Colonic mucosa (tissue), 4 donors: ENCODE measurements at regions not wholly inside any gene's neighbourhood (a gene's known extent, or its start where the extent isn't known, plus 50 kb on each side); places are given as distances from the start of the nearest gene placed in this dataset.

Source experiments
- DNase-seq: peaks from one replicate; pipeline ENCODE4 v3.0.0-alpha.2; 2020
- H3K27ac ChIP-seq: fragments of 200-600 bp; one replicate; pipeline ENCODE4 v1.8.0; 2021
- H3K27me3 ChIP-seq: fragments of 200-600 bp; one replicate; pipeline ENCODE4 v1.8.0; 2021
- H3K36me3 ChIP-seq: fragments of 200-600 bp; one replicate; pipeline ENCODE4 v1.8.0; 2021
- H3K4me1 ChIP-seq: fragments of 200-600 bp; one replicate; pipeline ENCODE4 v1.8.0; 2021; ENCODE audit warnings: mild to moderate bottlenecking
- H3K4me3 ChIP-seq: fragments of 200-600 bp; one replicate; pipeline ENCODE4 v1.8.0; 2021
- H3K9ac ChIP-seq, 2 donors: one replicate each; pipeline ENCODE4 v1.7.0; 2013; ENCODE audit warnings: control low read depth in 2 of 2, low read depth in 2 of 2, low read length in 2 of 2
- H3K9me3 ChIP-seq: fragments of 200-600 bp; one replicate; pipeline ENCODE4 v1.8.0; 2021
- intact Hi-C: fragments of 100-400 bp; cut with DNase I; formaldehyde crosslinking; loops from one replicate; pipeline ENCODE4 v1.14.1; 2022
- TF ChIP-seq, protein P1 (sequence below): fragments of 200-600 bp; IDR thresholded peaks from one replicate; pipeline ENCODE4 v1.8.0; 2022; ENCODE audit warnings: antibody characterized with exemption, mild to moderate bottlenecking
- donor health status: healthy.
- donor health status: DM: no; HTN: no; CAD: no.
- donor health status: DM: no; HTN: no; CAD: no.

DNA sequence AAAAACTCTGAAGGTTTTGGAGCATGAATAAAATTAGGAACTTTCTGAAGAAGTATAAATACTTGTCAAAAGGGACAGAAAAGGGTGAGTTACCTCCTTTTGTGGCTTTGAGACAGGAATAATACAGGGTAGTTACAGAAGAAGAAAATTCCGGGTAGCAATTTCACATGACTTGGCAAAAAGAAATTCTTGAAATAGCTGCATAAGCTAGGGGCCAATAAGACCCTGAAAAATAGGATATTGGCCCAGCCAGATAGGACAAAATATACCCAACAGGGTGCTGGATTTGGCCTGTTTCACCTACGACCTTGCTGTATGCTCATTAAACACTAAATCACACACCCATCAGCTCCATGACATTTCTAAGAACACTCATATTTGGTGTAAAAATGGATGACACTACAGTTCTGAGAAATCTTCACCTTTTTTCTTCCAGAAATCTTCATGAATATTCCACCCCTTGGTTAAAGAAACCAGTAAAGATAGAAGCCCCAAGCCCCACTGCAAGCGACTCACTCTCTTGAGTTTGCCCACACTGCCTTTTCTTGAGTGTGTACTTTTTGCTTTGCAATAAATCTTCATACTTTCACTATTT is 362.7 kb downstream of the SEMA3D start:
- Histone ChIP-seq H3K27me3 (no peaks in the 10 kb centered on the region), H3K27ac (no peak overlapping the region), H3K9ac (no peak overlapping the region), H3K4me1 (no peaks in the 10 kb centered on the region), H3K4me3 (no peak overlapping the region), H3K9me3 (no peaks in the 10 kb centered on the region), H3K36me3 (no peaks in the 10 kb centered on the region)
- no peak for DNase-seq
- TF ChIP-seq, protein P1, sequence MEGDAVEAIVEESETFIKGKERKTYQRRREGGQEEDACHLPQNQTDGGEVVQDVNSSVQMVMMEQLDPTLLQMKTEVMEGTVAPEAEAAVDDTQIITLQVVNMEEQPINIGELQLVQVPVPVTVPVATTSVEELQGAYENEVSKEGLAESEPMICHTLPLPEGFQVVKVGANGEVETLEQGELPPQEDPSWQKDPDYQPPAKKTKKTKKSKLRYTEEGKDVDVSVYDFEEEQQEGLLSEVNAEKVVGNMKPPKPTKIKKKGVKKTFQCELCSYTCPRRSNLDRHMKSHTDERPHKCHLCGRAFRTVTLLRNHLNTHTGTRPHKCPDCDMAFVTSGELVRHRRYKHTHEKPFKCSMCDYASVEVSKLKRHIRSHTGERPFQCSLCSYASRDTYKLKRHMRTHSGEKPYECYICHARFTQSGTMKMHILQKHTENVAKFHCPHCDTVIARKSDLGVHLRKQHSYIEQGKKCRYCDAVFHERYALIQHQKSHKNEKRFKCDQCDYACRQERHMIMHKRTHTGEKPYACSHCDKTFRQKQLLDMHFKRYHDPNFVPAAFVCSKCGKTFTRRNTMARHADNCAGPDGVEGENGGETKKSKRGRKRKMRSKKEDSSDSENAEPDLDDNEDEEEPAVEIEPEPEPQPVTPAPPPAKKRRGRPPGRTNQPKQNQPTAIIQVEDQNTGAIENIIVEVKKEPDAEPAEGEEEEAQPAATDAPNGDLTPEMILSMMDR: no peak
- intact Hi-C loops: no loop called here

DNA sequence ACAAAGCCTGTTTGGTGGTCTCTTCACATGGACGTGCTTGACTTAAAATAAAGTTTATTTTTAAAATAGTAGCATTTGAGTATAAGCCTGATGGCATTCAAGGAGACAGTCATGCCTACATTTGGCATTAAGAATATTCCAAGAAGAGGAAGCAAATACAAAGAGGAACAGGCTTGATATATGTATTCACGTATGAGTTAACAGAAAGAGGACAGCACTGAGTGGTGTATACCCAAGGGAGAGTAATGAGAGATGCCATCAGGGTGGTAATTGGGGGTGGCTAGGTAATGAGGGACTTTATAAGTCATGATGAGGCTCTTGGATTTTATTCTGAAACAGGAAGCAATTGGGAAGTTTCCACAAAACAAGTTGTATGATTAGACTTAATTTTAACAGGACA is 363.3 kb downstream of the SEMA3D start:
- H3K9me3 ChIP-seq: no peaks in the 10 kb centered on the region
- no peaks in the 10 kb centered on the region for H3K27me3 ChIP-seq
- TF ChIP-seq, protein P1: no peak
- no peaks in the 10 kb centered on the region for H3K4me1 ChIP-seq
- no peak overlapping the region for H3K27ac ChIP-seq
- intact Hi-C loops: no loop called here
- no peak for DNase-seq
- H3K4me3 ChIP-seq: no peak overlapping the region
- H3K9ac ChIP-seq: no peak overlapping the region
- H3K36me3 ChIP-seq: no peaks in the 10 kb centered on the region

DNA sequence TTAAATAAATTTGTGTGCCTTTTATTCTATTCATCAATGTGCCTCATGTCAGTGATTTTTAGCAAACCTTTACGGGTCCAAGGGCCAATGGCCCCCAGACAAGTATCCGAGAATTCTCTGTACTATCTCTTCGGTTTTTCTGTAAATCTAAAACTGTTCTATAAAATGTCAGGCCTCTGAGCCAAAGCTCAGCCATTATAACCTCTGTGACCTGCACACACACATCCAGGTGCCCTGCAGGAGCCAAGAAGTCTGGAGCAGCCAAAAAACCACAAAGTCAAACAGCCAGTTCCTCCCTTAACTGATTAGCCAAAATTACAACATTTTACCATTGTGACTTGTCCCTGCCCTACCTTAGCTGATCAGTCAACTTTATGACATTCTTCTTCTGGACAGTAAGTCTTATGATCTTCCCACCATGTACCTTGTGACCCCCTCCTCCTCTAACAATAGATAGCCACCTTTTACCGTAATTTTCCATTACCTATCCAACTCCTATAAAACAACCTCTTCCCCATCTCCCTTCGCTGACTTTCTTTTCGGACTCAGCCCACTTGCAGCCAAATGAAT is 363.8 kb downstream of the SEMA3D start:
- no peaks in the 10 kb centered on the region for H3K4me1 ChIP-seq
- intact Hi-C loops: no loop called here
- no peaks in the 10 kb centered on the region for H3K9me3 ChIP-seq
- H3K4me3 ChIP-seq: no peak overlapping the region
- DNase-seq: no peak
- no peak overlapping the region for H3K9ac ChIP-seq
- H3K36me3 ChIP-seq: no peaks in the 10 kb centered on the region
- H3K27me3 ChIP-seq: no peaks in the 10 kb centered on the region
- TF ChIP-seq, protein P1: no peak
- no peak overlapping the region for H3K27ac ChIP-seq

DNA sequence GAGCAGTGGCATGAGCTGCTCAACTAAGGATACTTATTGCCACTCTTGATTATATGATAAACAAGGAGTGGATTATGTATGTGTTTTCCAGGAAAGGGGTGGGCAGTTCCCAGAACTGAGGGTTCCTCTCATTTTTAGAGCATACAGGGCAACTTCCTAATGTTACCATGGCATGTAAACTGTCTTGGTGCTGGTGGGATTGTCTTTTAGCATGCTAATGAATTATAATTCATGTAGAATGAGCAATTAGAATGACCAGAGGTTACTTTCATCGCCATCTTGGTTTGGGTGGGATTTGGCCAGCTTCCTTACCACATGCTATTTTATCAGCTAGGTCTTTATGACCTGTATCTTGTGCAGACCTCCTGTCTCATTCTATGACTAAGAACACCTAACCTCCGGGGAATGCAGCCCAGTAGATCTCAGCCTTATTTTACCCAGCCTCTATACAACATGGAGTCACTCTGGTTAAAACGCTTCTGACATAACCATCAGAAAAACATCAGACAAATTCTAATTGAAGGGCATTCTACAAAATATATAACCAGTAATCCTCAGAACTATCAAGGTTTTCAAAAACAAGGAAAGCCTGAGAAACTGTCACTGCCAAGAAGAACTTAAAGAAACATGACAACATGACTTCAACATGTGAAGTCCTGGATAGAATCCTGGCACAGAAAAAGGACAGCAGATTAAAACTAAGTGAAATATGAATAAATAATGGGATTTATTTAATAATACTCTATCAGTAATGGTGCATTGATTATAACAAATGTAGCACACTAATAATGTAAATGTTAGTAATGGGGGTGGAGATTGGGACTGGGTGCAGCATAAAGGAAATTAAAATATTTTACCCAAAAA is 365.0 kb downstream of the SEMA3D start:
- Histone ChIP-seq H3K27ac (no peak overlapping the region), H3K4me1 (no peaks in the 10 kb centered on the region), H3K4me3 (no peak overlapping the region), H3K9me3 (no peaks in the 10 kb centered on the region), H3K36me3 (no peaks in the 10 kb centered on the region), H3K9ac (no peak overlapping the region), H3K27me3 (no peaks in the 10 kb centered on the region)
- DNase-seq: no peak
- TF ChIP-seq, protein P1: no peak
- intact Hi-C loops: no loop called here

DNA sequence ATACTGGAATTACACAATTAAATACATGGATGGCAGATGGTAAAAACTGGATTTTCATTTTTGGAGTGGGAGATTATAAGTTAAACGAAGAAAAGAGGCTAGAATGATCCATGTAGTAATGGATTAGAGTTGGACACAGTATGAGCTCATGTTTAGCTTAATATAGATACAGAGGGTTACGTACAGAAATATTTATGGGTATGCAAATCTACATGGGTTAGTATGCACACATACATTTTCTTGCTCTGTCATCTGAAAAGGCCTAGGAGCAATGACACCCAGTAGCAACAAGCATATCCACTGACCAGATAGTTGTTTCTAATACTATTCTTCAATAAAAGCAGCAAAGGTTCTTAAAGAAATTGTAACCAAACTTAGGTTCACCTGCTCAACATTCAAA is 366.4 kb downstream of the SEMA3D start:
- H3K36me3 ChIP-seq: no peaks in the 10 kb centered on the region
- TF ChIP-seq, protein P1: no peak
- no peak overlapping the region for H3K9ac ChIP-seq
- no peak overlapping the region for H3K27ac ChIP-seq
- intact Hi-C loops: no loop called here
- H3K27me3 ChIP-seq: no peaks in the 10 kb centered on the region
- no peaks in the 10 kb centered on the region for H3K9me3 ChIP-seq
- no peak overlapping the region for H3K4me3 ChIP-seq
- DNase-seq: no peak
- H3K4me1 ChIP-seq: no peaks in the 10 kb centered on the region
